ENCODE measurements at regions not wholly inside any gene's neighbourhood (a gene's known extent, or its start where the extent isn't known, plus 50 kb on each side); places are given as distances from the start of the nearest gene placed in this dataset.

GRCh38 chr9:100865111-100865510, 163.4 kb upstream of the PLPPR1 start:
- Histone ChIP-seq H3K4me3 (replicated peaks in 1 of 3; ENCODE audit: insufficient read depth in 1 of 3, low read depth in 2 of 3, low read length in 3 of 3) (no peak overlapping the region), H3K36me3 (replicated peaks in 1 of 2; ENCODE audit: control insufficient read depth in 1 of 2, insufficient read depth in 2 of 2, low read length in 2 of 2) (no peaks in the 10 kb centered on the region), H3K27me3 (ENCODE audit: control insufficient read depth in 1 of 2, insufficient read depth in 2 of 2, low read length in 2 of 2) (no peaks in the 10 kb centered on the region), H3K79me2 (ENCODE audit: insufficient read depth, low read length) (no peaks in the 10 kb centered on the region), H4K20me1 (ENCODE audit: insufficient read depth, low read length) (no peaks in the 10 kb centered on the region), H3K4me2 (ENCODE audit: low read depth, low read length) (no peak overlapping the region), H3K4me1 (ENCODE audit: insufficient read depth, low read length) (no peaks in the 10 kb centered on the region), H3K9ac (ENCODE audit: insufficient read depth, low read depth, low read length) (no peak overlapping the region), H3K27ac (ENCODE audit: extremely low read length, insufficient read depth, low read length) (no peak overlapping the region), H3K9me3 (ENCODE audit: low read length) (no peaks in the 10 kb centered on the region), H2AFZ (ENCODE audit: low read length) (no peak overlapping the region)
- CTCF ChIA-PET (ENCODE audit: low intra/inter-chr PET ratio, low total read pairs) = no interaction called here
- 15% methylated on average over 3 of the region's 3 CpGs for WGBS (ENCODE audit: low lambda C conversion rate)
- BruUV-seq (replicated peaks) = no TSS peak
- DNase-seq (ENCODE audit: low spot score) (no peak), FAIRE-seq (no peak), ATAC-seq (no peak)
- POLR2A ChIA-PET = no interaction called here
- in situ Hi-C loops (cut with HindIII; ENCODE audit: extremely low pct_ligation_motif_present, low pct_unique_long_range_greater_than_20kb) = no loop called here
- intact Hi-C loops (cut with micrococcal nuclease; ENCODE audit: unreplicated experiment) = no loop called here
- TF ChIP-seq ZNF362 (CRISPR knock-in tag; IDR thresholded peaks at IDR 0.05; ENCODE audit: borderline replicate concordance) (no peak), PRMT3 (CRISPR knock-in tag; IDR thresholded peaks at IDR 0.05; ENCODE audit: borderline replicate concordance, low read depth) (no peak), ZBTB49 (CRISPR knock-in tag; IDR thresholded peaks at IDR 0.05; ENCODE audit: borderline replicate concordance) (no peak), MLXIP (CRISPR knock-in tag; IDR thresholded peaks at IDR 0.05; ENCODE audit: borderline replicate concordance) (no peak), ZNF704 (CRISPR knock-in tag; IDR thresholded peaks at IDR 0.05; ENCODE audit: borderline replicate concordance) (no peak), YY1 (IDR thresholded peaks at IDR 0.05; ENCODE audit: insufficient read depth, insufficient replicate concordance, low read depth, low read length) (no peak), PTBP1 (IDR thresholded peaks at IDR 0.05; ENCODE audit: low read depth, low read length, poor library complexity, severe bottlenecking) (no peak), ZNF337 (CRISPR knock-in tag; IDR thresholded peaks at IDR 0.05; ENCODE audit: borderline replicate concordance, low read depth) (no peak), PHF20 (CRISPR knock-in tag; IDR thresholded peaks at IDR 0.05) (no peak), ETS1 (CRISPR knock-in tag; IDR thresholded peaks at IDR 0.05) (no peak), RELA (CRISPR knock-in tag; IDR thresholded peaks at IDR 0.05) (no peak), JDP2 (CRISPR knock-in tag; IDR thresholded peaks at IDR 0.05; ENCODE audit: borderline replicate concordance) (no peak)

All from HepG2 (cell line).